ENCODE measurements at regions not wholly inside any gene's neighbourhood (a gene's known extent, or its start where the extent isn't known, plus 50 kb on each side); places are given as distances from the start of the nearest gene placed in this dataset.
"Not testable (repeated sequence)": the region's sequence is repeated elsewhere in the genome, so short reads cannot be mapped to it uniquely, and the experiment has no call there.

GRCh38 chr5:20370061-20370460 is 382.1 kb upstream of the CDH18 start:
- no peak for DNase-seq

DNA sequence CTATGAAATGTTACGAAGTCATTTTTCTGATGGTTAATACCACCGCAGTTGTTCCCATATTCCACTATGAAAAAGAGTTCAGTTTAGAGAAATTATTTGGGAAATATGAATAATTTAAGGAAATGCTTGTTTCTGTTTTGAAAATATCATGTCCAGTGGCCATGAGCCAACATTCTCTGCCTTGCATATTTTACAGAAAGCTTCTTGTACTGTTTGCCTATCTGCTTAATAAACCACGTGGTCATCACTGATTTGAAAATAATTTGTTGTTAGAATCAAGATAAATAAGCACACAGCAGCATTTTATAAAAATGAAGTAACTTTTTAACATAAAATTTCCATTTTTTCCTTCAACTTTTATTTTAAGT is 381.5 kb upstream of the CDH18 start:
- DNase-seq = no peak

- no peak for DNase-seq
Observed at GRCh38 chr5:20368571-20369517, 380.8 kb upstream of the CDH18 start.

- no peak for DNase-seq
Observed at GRCh38 chr5:20367178-20367577, 379.2 kb upstream of the CDH18 start.

GRCh38 chr5:20360263-20360662 is 372.3 kb upstream of the CDH18 start:
- no peak for DNase-seq

DNA sequence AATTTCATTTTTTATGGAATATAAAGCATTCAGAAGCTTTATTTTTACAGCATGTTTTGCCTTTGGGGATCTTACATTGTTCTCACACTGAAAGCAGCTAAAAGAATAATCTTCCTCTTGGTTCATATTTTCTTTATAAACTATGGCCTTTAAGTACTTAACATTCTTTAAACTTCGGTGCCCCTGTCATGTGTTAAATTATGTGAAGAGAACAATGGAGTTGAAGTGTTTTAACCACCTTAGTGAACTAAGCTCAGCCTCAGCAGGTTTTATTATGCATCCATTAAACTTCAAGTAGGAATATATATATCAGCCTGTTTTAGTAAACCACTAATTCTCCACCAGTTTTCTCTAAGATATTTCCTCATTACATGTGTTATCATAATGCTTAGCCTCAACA is 371.4 kb upstream of the CDH18 start:
- DNase-seq = no peak

- no peak for DNase-seq
Observed at GRCh38 chr5:20353499-20353898, 365.5 kb upstream of the CDH18 start.

GRCh38 chr5:20351849-20352248 is 363.8 kb upstream of the CDH18 start:
- DNase-seq = no peak

DNA sequence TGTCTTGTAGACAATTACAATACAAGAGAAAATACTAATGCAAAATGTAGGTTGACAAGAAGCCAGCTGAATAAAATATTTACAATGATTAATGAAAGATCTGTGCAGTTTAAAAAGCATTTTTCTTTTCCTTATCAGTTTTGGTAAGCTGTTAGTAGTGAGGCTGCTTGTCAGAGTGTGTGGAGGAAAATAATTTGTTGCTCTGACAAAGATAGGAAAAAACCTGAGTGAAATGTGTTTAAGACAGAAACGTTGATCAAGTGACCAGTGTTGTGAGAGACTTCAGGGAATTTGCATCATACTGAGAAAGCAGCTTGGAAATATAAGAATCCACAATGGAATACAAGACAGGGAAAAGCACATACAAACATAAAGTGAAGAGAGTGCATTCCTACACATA is 360.3 kb upstream of the CDH18 start:
- no peak for DNase-seq

- DNase-seq = no peak
Observed at GRCh38 chr5:20347334-20347733, 359.3 kb upstream of the CDH18 start.

DNA sequence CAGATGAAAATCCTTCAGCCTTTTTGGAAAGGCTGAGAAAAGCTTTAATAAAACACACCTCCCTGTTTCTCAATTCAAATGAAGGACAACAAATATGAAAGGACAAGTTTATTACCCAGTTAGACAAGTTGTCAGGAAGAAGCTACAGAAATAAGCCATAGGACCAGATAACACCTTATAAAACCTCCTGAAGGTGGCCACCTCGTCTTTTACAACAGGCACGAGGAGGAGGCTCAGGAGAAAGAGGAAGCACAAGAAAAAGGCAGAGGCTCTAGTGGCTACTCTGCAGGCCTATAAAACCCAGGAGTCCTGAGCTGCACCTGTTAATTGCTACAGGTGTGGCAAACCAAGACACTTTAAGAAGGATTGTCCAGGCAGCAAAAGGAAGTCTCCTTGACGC is 352.1 kb upstream of the CDH18 start:
- DNase-seq = peak; percentile 11

GRCh38 chr5:20335978-20336377 is 348.0 kb upstream of the CDH18 start:
- DNase-seq = no peak

DNA sequence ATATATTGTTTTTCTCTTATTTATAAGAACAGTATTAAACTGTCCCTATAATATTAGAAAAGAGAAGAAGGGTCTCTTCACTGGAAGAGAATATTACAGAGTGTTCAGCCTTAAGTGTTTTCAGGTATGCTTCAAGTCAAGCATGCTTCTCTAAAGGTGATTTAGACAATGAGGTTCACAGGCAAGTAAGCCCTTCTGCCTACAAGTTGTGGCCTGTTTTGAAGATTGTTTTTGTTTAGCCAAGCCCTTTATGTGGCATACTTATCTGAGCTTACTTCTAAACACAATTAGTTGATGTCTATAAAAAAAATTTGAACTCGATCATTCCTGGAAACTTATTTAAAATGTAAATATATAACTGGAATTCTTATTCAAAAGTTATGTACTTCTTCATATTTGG is 343.8 kb upstream of the CDH18 start:
- no peak for DNase-seq

DNA sequence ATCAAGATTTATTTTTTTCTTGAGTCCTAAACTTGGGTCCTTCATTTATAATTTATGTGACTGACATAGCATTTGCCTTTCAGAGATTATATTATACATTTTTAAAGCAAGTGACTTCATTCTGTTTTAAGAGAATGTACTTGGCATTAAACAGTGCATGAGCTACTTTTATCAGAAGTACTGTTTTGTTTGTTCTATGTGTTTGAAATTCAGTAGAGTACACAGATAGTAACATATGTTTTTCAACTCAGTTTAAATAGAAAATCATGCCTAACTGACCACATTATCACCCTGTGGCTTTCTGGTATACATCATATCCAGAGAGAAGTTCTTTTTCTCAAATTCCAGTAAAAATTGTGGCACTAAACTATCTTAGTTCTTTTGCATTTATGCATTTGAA is 335.3 kb upstream of the CDH18 start:
- no peak for DNase-seq

DNA sequence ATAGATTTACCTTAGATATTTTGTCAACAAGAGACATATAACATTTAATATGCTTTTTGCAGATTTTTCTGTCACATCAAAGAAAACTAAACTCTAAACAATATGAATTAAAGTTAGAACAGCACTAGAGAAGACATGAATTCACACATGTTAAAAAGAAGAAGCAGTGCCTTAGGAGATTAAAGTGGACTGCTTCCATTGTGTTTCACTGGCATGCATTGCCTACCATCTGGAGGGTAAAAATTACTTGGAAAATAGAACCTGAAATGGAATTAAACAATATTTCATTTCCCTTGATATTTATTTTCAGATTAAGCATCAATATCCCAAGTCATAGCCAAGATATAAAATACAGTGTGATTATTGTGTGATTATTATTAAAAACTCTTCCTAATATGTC is 319.4 kb upstream of the CDH18 start:
- no peak for DNase-seq

DNA sequence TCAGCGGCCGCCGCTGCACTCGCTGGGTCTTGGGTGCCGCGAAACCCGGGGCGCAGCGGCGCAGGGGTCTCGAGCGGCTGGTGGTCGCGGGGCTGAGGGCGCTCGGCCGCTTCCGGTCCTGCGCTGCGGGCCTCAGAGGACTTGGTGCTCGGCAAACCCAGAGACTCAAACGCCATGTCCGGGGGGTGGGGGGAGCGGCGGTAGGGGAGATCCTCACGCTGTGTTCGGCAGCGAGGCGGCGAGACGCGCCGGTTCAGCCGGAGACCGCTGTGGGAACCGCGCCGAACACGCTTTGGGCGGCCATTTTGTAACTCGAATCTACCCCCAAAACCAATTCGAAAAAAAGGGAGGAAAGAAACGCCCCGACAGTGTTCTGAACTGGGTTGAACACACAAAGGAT is 317.5 kb upstream of the CDH18 start:
- DNase-seq = no peak

- not testable (repeated sequence) for DNase-seq
Observed at GRCh38 chr5:20304570-20304969, 316.6 kb upstream of the CDH18 start.

- no peak for DNase-seq
Observed at GRCh38 chr5:20300110-20300509, 312.1 kb upstream of the CDH18 start.

DNA sequence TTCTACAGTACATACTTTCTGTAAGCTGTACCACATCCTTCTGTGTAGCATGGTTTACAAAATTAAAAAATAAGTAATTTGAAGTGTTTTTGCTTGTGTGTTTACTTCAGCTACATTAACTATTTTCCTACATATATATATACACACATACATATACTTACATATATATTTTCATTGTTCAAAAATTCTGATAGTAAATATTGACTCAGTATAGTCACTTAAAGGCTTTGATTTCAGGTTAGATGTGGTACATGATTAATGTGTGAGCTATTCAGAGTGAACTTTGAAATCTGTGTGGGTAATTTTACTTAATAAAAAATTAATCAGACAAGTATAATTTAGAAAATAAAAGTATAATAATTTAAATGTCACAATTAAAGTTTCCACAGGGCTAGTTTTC is 306.7 kb upstream of the CDH18 start:
- no peak for DNase-seq

- no peak for DNase-seq
Observed at GRCh38 chr5:20291766-20292165, 303.8 kb upstream of the CDH18 start.

GRCh38 chr5:20287640-20288039 is 299.6 kb upstream of the CDH18 start:
- DNase-seq = no peak

DNA sequence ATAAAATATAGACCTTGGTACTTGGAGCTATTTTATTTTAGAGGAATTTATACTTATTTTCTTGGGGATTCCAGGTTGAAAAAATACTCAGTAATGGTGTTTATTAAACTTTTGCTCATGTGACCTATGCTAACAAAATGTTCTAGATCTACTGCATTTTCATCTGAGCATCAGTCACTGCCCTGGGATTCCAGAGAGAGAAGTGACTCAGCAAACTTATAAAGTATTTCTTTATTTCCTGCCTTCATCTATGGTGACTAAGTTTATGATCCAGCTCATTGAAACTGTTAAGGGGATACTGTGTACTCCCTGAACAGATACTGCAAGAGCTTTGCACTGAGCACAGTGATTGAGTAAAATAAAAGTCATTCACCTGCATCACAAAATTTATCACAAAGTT is 298.5 kb upstream of the CDH18 start:
- DNase-seq = no peak

- DNase-seq = no peak
Observed at GRCh38 chr5:20276959-20277263, 288.9 kb upstream of the CDH18 start.

GRCh38 chr5:20276061-20276958 is 288.3 kb upstream of the CDH18 start:
- no peak for DNase-seq
